Stimulated activated naive CD8-positive, alpha-beta T cell treated with anti-CD3 and anti-CD28 coated beads, Interleukin-15, Interleukin-2, amounts not matched to agents 100 ng/mL and 50 ng/mL, for 24 hours (primary cell): ENCODE measurements at regions not wholly inside any gene's neighbourhood (a gene's known extent, or its start where the extent isn't known, plus 50 kb on each side); places are given as distances from the start of the nearest gene placed in this dataset.
A peak's percentile ranks its signal among the peaks of the same experiment; 100 is the strongest.

ENCODE experiments used
- H3K27ac Mint-ChIP-seq: one replicate; pipeline ENCODE4 v1.8.0; 2021; ENCODE audit warnings: mild to moderate bottlenecking, mixed read lengths
- H3K27me3 Mint-ChIP-seq: one replicate; pipeline ENCODE4 v1.8.0; 2021; ENCODE audit warnings: mixed read lengths
- H3K36me3 Mint-ChIP-seq: one replicate; pipeline ENCODE4 v1.8.0; 2021; ENCODE audit warnings: low read depth, mixed read lengths
- H3K4me1 Mint-ChIP-seq: one replicate; pipeline ENCODE4 v1.8.0; 2021; ENCODE audit warnings: low read depth, mixed read lengths
- H3K4me3 Mint-ChIP-seq: one replicate; pipeline ENCODE4 v1.8.0; 2021; ENCODE audit warnings: mild to moderate bottlenecking, mixed read lengths
- H3K9me3 Mint-ChIP-seq: one replicate; pipeline ENCODE4 v1.8.0; 2021; ENCODE audit warnings: mixed read lengths

DNA sequence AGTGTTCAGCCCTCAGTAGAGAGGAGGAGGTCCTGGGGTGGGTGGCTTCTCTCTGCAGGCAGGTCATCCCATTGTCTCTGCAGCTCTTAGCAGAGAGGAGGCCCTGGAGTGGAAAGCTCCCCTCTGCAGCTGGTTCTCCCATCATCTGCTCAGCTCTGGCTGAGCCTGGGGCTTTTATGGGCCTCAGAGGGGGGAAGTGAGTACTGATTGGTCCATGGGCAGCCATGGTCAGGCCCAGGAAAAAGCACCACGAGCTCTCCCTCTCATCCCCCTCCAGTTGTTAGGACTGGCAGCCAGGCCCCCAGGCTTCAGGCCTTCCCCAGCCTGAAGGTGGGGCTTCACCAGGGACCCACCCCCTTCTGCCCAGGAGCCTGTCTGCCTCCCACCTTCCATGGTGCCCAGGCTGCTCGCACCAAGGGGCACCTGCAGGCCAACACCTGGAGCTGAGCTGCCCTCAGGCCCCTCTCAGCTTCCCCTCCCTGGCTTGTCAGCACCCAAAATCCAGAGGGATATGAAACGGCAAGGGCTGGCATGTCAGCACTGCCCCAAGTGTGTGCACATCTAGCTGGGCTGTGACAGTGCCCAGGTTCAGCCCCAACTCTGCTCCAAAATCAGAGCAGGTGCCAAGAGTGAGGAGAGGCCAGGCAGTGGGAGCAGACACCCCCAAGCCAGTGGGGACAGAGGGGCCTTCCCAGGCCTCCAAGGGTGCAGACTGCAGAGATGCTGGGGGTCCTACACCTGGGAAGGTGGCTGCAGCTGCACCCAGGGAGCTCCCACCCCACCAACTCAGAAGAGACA is 449.0 kb downstream of the MATN1 start:
- H3K27me3 Mint-ChIP-seq, result peaks cover 7% of the 10 kb centered on the region
- H3K4me1 Mint-ChIP-seq, result no peaks in the 10 kb centered on the region
- no peak overlapping the region for H3K27ac Mint-ChIP-seq
- no peaks in the 10 kb centered on the region for H3K36me3 Mint-ChIP-seq
- H3K9me3 Mint-ChIP-seq, result no peaks in the 10 kb centered on the region
- no peak overlapping the region for H3K4me3 Mint-ChIP-seq

DNA sequence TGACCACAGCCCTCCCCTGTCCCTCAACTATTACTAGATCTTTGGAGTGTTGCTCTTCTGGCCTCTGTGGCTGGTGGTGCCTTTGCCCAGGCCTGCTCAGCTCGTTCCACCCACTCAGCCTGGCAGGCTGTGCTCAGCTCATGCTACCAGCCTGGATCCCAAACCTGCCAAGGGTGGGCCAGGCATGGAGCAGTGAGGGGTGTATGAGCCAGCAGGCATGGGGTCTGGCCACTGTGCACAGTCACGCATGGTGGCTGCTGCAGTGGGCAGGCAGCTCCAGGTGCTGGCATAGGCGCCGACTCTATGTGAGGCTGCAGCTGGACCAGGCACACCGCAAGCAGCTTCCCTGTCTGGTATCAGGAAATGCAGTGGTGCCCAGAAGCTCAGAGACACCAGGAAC is 449.9 kb downstream of the MATN1 start:
- Mint-ChIP-seq H3K36me3 (no peaks in the 10 kb centered on the region), H3K27ac (no peak overlapping the region), H3K4me3 (no peak overlapping the region)

DNA sequence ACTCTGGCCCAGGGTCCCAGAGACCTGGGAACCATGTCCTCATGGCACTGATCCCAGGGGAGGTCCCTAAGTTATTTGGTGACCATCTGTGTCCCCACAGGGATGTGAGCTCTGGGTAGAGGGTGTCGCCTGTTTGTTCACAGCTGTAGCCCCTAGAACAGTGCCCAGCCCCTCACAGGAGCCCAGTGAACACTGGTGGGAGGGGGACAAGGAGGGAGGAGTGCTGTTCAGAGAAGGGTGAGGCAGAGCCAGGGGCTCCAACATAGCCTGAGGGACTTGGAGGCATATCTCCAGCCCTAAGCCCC is 450.4 kb downstream of the MATN1 start:
- Mint-ChIP-seq H3K4me3 (no peak overlapping the region), H3K36me3 (no peaks in the 10 kb centered on the region), H3K9me3 (no peaks in the 10 kb centered on the region), H3K27me3 (peaks cover 7% of the 10 kb centered on the region), H3K4me1 (no peaks in the 10 kb centered on the region), H3K27ac (no peak overlapping the region)

More for the DNA sequence above, 449.9 kb downstream of the MATN1 start:
- no peaks in the 10 kb centered on the region for H3K4me1 Mint-ChIP-seq
- peaks cover 7% of the 10 kb centered on the region for H3K27me3 Mint-ChIP-seq
- H3K9me3 Mint-ChIP-seq, result no peaks in the 10 kb centered on the region

DNA sequence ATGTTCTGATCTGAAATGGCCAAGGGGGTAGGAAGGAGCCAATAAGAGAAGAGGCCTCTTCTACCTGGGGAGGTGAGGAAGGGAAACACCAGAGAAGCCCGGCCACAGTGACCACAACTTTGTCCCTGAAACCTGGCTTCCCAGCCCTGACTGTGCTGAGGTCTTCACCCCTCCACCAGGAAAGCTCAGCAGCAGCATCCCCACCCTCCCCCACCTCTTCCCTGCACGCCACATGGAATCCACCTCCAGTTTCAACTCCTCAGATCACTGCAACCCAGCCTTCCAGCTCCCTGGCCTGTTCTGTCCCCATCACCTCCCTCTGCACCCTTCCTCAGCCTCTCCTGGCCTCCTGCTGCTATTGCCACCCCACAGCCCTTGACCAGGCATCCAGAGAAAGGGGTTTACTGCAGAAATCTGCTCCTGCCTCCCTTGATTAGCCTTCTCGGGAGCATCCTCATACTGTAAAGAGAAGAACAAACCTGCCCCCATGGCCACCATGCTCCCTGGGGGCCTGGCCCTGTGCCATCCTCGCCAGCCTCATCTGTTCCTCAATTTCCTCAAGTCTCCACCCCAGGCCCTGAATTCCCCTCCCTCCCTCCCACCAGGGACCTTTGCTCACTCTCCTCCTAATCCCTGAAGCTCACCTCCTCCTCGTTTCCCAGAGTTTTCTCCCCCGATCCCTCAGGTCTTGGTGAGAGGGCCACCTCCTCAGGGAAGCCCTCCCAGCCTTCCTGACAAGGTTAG is 450.9 kb downstream of the MATN1 start:
- H3K27ac Mint-ChIP-seq, result no peak overlapping the region
- H3K9me3 Mint-ChIP-seq, result no peaks in the 10 kb centered on the region

DNA sequence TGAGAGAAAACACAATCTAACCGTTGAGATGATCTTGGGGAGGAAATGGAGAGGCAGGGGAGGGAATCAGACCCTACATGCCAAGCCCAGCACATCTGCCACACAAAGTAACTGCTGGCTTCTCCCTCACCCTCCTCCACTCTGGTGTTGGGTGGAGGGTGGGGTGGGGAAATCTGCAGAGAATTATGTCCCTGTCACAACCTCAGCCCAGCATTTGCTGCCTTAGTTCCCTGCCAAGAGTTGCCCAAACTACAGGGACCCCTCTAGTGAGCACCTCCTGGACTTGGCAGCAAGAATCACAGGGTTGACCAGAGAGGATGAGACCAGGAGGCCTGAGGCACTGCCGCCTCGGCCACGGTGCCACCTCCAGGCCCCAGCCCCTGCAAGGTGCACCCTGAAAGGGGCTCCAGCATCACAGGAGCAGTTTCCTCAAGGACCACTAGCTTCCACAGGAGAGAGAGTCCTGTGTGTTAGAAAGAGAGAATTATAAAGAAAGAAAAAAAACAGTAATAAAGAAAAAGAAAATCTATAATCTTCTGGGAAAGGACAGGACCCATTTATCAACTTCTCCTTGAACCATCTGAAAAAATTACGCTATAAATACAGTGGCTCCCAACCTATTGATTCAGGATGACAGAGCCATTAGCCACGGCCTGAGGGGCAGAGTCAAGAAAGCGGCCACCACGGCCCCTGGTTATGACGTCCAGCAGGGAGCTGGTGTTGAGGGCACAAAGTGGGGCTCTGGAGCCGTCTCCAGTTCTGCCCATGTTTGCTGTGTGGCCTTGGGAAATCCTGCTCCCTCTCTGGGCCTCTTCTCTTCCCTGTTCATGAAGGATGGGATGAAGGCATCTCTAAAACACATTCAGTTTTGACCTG is 451.7 kb downstream of the MATN1 start:
- Mint-ChIP-seq H3K4me1 (no peaks in the 10 kb centered on the region), H3K9me3 (no peaks in the 10 kb centered on the region)

More for the DNA sequence above, 450.9 kb downstream of the MATN1 start:
- no peak overlapping the region for H3K4me3 Mint-ChIP-seq
- peaks cover 7% of the 10 kb centered on the region for H3K27me3 Mint-ChIP-seq
- no peaks in the 10 kb centered on the region for H3K36me3 Mint-ChIP-seq
- H3K4me1 Mint-ChIP-seq, result no peaks in the 10 kb centered on the region

DNA sequence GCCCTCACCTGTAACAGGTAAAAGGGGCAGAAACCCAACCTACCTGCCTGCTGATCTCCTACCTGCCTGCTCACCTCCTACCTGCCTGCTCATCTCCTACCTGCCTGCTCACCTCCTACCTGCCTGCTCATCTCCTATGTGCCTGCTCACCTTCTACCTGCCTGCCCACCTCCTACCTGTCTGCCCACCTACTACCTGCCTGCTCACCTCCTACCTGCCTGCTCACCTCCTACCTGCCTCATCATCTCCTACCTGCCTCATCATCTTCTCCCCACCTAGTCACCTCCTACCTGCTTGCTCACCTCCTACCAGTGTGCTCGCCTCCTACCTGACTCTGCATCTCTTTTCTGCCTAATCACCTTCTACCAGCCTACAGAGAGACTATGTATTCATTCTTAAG is 452.9 kb downstream of the MATN1 start:
- Mint-ChIP-seq H3K4me3 (no peak overlapping the region), H3K27ac (peak overlapping the region; percentile 50), H3K27me3 (peaks cover 4% of the 10 kb centered on the region), H3K36me3 (no peaks in the 10 kb centered on the region), H3K9me3 (no peaks in the 10 kb centered on the region), H3K4me1 (no peaks in the 10 kb centered on the region)

More for the DNA sequence above, 451.7 kb downstream of the MATN1 start:
- Mint-ChIP-seq H3K36me3 (no peaks in the 10 kb centered on the region), H3K27ac (no peak overlapping the region), H3K27me3 (peaks cover 7% of the 10 kb centered on the region), H3K4me3 (no peak overlapping the region)

DNA sequence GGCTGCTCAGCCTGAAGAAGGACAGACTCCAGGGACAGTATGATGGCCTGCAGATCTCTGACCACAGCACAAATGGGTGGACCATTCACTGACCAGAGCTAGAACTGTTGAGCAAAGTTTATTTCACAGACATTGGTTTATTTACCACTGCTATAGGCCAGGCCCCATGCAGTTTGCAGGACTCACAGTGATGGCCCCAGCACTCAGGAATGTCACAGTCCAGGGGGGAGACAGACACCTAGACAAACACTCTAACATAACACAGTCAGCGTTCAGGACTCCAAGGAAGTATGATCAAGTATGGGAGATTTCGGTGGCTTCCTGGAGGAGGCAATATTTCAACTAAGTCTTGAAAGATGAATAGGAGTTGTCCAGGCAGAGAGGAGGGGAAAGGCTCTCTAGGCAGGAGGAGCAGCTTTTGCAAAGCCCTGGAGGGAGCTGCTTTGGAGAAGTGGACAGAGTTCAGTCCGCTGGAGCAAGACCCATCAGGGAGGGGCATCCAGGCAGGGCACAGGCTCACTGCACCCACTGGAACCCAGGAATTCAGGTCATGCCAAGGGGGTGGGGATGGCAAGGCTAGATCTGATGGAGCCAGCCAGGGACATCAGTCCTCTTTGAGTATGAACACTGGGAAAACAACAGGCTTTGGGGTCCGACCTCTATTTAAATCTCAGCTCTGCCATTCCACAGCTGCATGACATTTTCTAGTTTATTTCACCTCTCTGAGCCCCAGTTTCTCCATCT is 454.3 kb downstream of the MATN1 start:
- Mint-ChIP-seq H3K27me3 (peaks cover 4% of the 10 kb centered on the region), H3K27ac (no peak overlapping the region), H3K9me3 (no peaks in the 10 kb centered on the region), H3K4me3 (no peak overlapping the region), H3K4me1 (no peaks in the 10 kb centered on the region), H3K36me3 (no peaks in the 10 kb centered on the region)

DNA sequence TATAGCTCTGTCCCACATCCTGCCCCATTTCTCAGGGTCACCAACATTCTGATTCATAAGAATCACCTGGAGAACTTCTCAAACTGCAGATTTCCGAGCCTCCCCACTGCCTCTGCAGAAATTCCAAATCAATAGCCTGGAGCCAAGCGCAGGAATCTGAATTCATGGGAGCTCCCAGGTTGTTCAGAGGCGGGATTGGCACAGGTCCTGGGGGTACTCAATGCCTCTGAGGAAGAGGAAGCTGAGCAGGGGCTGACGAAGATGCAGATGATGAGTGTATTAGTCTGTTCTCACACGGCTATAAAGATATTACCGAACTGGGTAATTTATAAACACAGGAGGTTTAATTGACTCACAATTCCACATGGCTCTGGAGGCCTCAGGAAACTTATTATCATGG is 455.5 kb downstream of the MATN1 start:
- Mint-ChIP-seq H3K4me1 (no peaks in the 10 kb centered on the region), H3K4me3 (no peak overlapping the region), H3K27me3 (peaks cover 4% of the 10 kb centered on the region), H3K36me3 (no peaks in the 10 kb centered on the region), H3K9me3 (no peaks in the 10 kb centered on the region), H3K27ac (no peak overlapping the region)

DNA sequence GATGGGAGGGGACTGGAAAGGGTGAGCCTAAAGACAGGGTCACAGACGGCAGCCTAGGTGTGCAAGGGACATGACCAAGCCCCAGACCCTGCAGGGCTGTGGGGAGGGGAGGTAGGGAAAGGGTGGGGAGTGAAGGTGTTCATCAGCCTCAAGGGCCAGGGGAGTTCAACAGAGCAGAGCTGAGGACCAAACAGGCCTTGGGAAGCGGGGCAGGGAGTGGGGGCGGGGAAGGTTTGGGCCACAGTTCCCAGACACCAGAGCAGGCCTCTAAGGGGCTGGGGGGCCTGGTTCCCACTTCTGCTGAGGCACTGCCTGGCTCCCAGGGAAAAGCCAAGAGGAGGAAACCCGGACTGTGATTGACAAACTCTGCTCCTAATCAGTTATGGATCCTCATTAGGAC is 456.3 kb downstream of the MATN1 start:
- peaks cover 4% of the 10 kb centered on the region for H3K27me3 Mint-ChIP-seq
- no peaks in the 10 kb centered on the region for H3K4me1 Mint-ChIP-seq
- H3K4me3 Mint-ChIP-seq, result no peak overlapping the region
- H3K9me3 Mint-ChIP-seq, result no peaks in the 10 kb centered on the region
- H3K27ac Mint-ChIP-seq, result no peak overlapping the region
- no peaks in the 10 kb centered on the region for H3K36me3 Mint-ChIP-seq

DNA sequence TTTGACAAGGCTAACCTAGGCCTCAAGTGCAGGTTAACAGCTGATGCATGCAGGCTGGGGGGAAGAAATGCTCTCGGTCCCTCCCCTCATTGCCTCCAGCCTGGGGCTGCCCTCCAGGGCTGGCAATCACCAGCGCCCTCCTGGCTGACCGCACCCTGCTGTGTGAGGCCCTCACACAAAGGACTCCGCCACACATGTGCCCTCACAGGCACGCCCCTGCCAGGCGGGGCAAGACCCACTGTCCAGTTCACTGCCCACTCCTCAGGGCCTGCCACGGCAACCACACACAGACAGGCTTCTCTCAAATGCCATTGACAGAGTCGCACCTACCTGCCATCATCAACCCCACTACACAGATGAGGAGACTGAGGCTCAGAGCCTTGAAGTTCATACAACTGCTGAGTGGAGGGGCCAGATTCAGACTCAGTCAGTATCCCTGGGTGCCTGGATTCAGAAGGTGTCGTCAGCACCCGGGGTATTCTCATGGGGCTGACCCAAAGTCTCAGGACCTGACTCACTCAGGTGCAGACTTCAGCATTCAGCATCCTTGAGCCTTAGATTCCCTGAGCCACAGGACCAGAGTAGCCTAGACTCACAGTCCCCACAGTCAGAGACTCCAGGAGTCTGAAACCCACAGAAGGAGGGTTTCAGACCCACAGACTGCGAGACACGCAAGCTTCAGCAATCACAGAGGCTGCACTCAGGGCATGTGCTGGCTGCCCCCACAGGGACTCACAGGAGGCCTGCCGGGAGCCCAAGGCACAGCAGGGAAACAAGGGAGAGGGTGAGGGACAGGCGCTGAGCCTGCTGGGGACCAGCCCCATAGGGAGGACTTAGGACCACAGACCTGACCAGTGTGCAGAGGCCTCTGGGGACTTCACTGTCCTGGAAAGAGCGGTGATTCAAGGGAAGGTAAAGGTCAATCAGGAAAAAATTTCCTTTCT is 458.0 kb downstream of the MATN1 start:
- H3K36me3 Mint-ChIP-seq, result no peaks in the 10 kb centered on the region
- no peak overlapping the region for H3K4me3 Mint-ChIP-seq
- no peak overlapping the region for H3K27ac Mint-ChIP-seq
- peaks cover 4% of the 10 kb centered on the region for H3K27me3 Mint-ChIP-seq
- no peaks in the 10 kb centered on the region for H3K4me1 Mint-ChIP-seq
- peaks cover 4% of the 10 kb centered on the region for H3K9me3 Mint-ChIP-seq

DNA sequence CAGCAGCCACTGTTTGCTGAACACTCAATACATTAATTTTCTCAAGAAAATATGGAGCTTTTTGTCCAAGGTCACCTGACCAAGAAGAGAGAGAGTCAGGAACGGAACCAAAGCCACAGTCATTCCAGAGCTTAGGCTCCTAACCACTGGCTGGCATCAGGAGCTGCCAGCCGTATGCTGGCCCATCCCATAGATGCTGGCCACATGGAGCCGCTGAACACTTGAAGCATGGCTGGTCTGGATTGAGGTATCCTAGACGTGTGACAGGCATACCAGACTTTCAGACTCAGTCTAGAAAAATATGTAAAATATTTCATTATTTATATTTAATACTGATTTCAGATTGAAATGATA is 458.7 kb downstream of the MATN1 start:
- Mint-ChIP-seq H3K36me3 (no peaks in the 10 kb centered on the region), H3K4me3 (no peak overlapping the region), H3K4me1 (no peaks in the 10 kb centered on the region), H3K9me3 (peaks cover 4% of the 10 kb centered on the region), H3K27me3 (peaks cover 3% of the 10 kb centered on the region), H3K27ac (no peak overlapping the region)

DNA sequence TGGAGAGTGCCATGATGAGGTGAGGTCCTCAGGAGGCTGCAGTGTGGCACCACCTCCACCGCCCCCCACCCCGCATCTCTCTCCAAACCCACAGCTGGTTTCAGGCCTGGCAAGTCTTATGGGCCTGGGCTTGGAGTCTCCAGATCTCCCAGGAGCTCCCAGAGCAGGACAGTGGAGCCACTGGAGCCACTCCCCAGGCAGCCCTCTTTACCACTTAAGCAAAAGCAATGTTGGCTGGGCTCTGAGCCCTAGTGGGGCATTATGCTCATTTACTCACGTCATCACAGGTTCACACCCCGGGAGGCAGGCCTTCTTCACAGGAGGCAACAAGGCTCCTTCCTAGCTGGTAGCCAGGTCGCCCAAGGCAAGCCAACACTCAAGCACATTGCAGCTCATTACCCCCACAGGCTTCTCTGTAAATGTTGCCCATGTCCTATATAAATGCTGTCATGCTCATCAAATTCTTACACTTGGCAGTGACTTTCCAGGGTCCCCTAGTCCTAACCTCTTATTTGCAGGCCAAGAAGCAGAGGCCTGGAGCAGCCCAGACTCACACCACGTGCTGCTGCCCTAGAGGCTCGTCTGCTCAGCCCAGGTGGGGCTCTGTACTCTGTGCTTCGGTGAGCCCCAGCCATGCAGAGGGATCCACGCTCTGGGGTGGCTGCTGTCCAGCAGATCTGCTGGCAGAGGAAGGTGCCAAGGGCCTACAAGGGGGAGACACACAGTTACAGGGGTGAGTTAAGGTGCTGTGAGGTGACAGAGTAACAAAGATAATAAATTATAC is 459.3 kb downstream of the MATN1 start:
- Mint-ChIP-seq H3K27me3 (peaks cover 8% of the 10 kb centered on the region), H3K9me3 (peaks cover 4% of the 10 kb centered on the region), H3K4me1 (no peaks in the 10 kb centered on the region), H3K27ac (no peak overlapping the region), H3K4me3 (no peak overlapping the region), H3K36me3 (no peaks in the 10 kb centered on the region)

DNA sequence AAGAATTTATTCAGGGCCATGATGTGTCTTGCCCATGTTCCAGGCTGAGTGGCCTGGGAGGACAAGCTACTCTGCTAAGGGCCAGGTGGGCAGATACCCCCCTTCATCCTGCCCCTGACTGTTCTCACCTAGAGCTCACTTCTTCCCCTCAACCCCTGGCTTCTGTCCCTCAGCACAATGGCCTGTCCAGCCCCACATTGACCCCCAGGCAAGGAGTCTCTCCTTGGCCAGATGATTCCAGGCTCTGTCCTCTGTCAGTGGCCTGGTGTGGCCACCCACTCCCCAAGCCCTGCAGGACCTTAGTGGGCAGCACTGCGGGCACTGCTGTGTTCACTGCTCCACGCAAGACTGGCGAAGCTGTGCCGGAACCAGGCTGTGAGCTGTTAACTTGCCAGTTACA is 460.0 kb downstream of the MATN1 start:
- peaks cover 4% of the 10 kb centered on the region for H3K9me3 Mint-ChIP-seq
- H3K27ac Mint-ChIP-seq, result no peak overlapping the region
- H3K27me3 Mint-ChIP-seq, result peaks cover 15% of the 10 kb centered on the region
- no peaks in the 10 kb centered on the region for H3K36me3 Mint-ChIP-seq
- H3K4me1 Mint-ChIP-seq, result no peaks in the 10 kb centered on the region
- no peak overlapping the region for H3K4me3 Mint-ChIP-seq
